GM18505 (cell line): ENCODE measurements at regions not wholly inside any gene's neighbourhood (a gene's known extent, or its start where the extent isn't known, plus 50 kb on each side); places are given as distances from the start of the nearest gene placed in this dataset.
"Not testable (repeated sequence)": the region's sequence is repeated elsewhere in the genome, so short reads cannot be mapped to it uniquely, and the experiment has no call there.

Source experiments
- ATAC-seq: cut with Tn5 transposase; IDR thresholded peaks from one replicate; pipeline ENCODE4 v1.9.1; 2021; ENCODE audit not compliant: unreplicated experiment
- POLR2A ChIP-seq: IDR thresholded peaks from 4 replicates; pipeline ENCODE4 v1.6.1; 2011; ENCODE audit warnings: borderline replicate concordance; ENCODE audit not compliant: insufficient read depth, insufficient read length; ENCODE audit errors: extremely low read depth

GRCh38 chr1:87969040-87969439 lies 640.4 kb downstream of the LMO4 start:
- no peak for ATAC-seq
- TF ChIP-seq POLR2A = no peak

GRCh38 chr1:87972811-87973210 lies 644.1 kb downstream of the LMO4 start:
- ATAC-seq = no peak

GRCh38 chr1:87973896-87974295 lies 645.2 kb downstream of the LMO4 start:
- no peak for ATAC-seq
- TF ChIP-seq POLR2A = no peak

More at GRCh38 chr1:87972811-87973210, 644.1 kb downstream of the LMO4 start:
- TF ChIP-seq POLR2A = no peak

- TF ChIP-seq POLR2A = no peak
- no peak for ATAC-seq
These were observed 647.6 kb downstream of the LMO4 start for GRCh38 chr1:87976316-87976715.

- ATAC-seq = no peak
- TF ChIP-seq POLR2A = no peak
These were observed 648.5 kb downstream of the LMO4 start for GRCh38 chr1:87977145-87977544.

GRCh38 chr1:87979079-87979478 lies 650.4 kb downstream of the LMO4 start:
- no peak for TF ChIP-seq POLR2A
- ATAC-seq = no peak

GRCh38 chr1:87980494-87980893 lies 651.8 kb downstream of the LMO4 start:
- no peak for TF ChIP-seq POLR2A
- no peak for ATAC-seq

GRCh38 chr1:87981386-87981785 lies 652.7 kb downstream of the LMO4 start:
- no peak for ATAC-seq
- TF ChIP-seq POLR2A = no peak

- no peak for ATAC-seq
- no peak for TF ChIP-seq POLR2A
These were observed 653.1 kb downstream of the LMO4 start for GRCh38 chr1:87981810-87982209.

- TF ChIP-seq POLR2A = no peak
- no peak for ATAC-seq
These were observed 655.2 kb downstream of the LMO4 start for GRCh38 chr1:87983841-87984240.

GRCh38 chr1:87985071-87985470 lies 656.4 kb downstream of the LMO4 start:
- TF ChIP-seq POLR2A = no peak
- no peak for ATAC-seq

GRCh38 chr1:87986130-87986866 lies 657.6 kb downstream of the LMO4 start:
- no peak for TF ChIP-seq POLR2A
- ATAC-seq = no peak

- TF ChIP-seq POLR2A = no peak
- no peak for ATAC-seq
These were observed 660.7 kb downstream of the LMO4 start for GRCh38 chr1:87989346-87989745.

GRCh38 chr1:87992536-87992935 lies 663.9 kb downstream of the LMO4 start:
- ATAC-seq = not testable (repeated sequence)

- ATAC-seq = no peak
These were observed 664.4 kb downstream of the LMO4 start for GRCh38 chr1:87993051-87993450.

GRCh38 chr1:87999852-88000251 lies 671.2 kb downstream of the LMO4 start:
- no peak for ATAC-seq
- no peak for TF ChIP-seq POLR2A

More at GRCh38 chr1:87993051-87993450, 664.4 kb downstream of the LMO4 start:
- no peak for TF ChIP-seq POLR2A

GRCh38 chr1:88001460-88001859 lies 672.8 kb downstream of the LMO4 start:
- ATAC-seq = no peak
- no peak for TF ChIP-seq POLR2A
